ENCODE measurements at regions not wholly inside any gene's neighbourhood (a gene's known extent, or its start where the extent isn't known, plus 50 kb on each side); places are given as distances from the start of the nearest gene placed in this dataset.
A peak's percentile ranks its signal among the peaks of the same experiment; 100 is the strongest.

DNA sequence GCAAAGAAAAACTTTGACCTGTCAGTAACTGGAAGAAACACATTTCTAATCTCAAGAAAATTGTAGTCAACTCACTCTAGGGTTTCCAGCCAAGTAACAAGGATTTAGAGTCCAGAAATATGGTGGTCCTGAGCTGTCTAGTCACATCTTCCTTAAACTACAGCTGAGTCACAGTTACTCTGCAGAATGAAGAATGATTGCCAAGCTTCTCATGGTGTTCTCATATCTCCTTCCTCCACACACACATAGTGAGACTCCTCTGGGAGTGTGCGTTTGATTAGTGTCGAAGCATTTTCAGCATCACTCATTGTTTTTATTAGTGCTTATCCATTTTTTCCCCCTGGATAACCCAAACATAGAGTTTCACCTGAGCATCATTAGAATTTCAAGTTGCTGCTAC is 93.1 kb upstream of the CXCL12 start:
- no peak for DNase-seq

GRCh38 chr10:44478876-44479705 is 94.2 kb upstream of the CXCL12 start:
- DNase-seq = no peak

GRCh38 chr10:44492678-44493077 is 107.8 kb upstream of the CXCL12 start:
- no peak for DNase-seq

GRCh38 chr10:44498222-44498621 is 113.3 kb upstream of the CXCL12 start:
- DNase-seq = no peak

DNA sequence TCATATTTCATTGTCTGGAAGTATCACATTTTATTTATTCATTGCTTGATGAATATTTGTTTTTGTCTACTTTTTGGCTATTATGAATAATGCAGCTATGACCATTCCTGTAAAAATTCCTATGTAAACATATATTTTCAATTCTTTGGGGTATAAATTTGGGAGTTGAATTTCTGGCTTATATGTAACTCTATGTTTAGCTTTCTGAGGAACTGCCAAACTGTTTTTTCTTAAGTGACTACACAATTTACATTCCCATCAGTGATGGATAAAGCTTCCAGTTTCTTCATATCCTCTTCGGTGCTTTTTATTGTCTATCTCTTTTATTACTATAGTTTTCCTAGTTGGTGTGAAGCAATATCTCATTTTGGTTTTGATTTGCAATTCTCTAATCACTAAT is 115.6 kb upstream of the CXCL12 start:
- DNase-seq = no peak

DNA sequence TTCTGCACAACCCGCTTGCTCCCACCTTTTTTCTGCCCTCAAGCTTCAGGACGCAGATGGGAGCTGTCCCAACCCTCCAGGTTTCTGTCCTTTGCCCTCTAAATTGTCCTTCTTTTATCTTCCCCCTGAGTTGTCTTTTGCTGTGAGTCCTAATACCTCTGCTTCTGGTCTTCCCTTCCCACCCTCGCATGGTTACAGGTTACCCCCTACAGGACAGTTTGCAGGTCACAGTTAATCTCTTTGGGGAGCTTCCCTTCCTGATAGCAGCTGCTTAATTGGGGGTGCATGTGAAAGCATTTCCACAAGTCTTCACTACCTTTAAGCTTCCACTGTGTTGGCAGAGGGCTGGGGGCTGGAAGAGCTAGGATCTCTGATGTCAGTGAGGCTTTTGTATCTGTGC is 121.5 kb upstream of the CXCL12 start:
- DNase-seq = no peak

DNA sequence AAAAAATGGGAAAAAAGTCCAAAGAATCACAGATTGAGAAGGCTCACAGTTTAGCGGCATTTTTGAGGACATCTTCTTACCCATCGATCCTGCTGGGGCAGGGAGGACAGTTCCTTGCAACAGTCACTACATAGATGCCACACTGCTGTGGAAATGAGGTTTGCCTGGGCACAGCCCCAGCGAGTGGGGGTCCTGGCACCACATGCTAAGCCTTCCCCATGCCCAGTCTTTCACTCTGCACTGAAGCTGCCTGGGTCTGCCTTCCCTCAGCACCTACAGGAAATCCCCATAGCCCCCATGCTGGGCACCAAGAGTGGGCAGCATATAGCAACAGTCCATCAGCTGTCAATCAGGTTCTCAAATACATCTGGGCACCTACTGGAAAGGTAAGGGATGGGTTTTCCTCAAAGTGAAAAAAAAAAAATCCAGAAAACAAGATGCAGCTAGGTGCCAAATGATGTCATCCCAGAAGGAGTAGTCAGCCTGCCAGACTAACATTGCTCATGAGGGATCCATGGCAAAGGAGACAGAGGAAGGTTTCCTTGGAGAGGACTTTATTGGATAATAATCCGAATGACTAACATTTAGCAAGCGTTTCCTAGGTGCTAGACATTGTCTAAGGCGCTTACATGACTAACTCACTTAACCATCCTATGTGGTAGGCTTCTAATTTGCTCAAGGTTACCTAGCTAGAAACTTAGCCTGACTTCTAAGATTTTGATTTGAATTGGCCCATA is 125.7 kb upstream of the CXCL12 start:
- no peak for DNase-seq

DNA sequence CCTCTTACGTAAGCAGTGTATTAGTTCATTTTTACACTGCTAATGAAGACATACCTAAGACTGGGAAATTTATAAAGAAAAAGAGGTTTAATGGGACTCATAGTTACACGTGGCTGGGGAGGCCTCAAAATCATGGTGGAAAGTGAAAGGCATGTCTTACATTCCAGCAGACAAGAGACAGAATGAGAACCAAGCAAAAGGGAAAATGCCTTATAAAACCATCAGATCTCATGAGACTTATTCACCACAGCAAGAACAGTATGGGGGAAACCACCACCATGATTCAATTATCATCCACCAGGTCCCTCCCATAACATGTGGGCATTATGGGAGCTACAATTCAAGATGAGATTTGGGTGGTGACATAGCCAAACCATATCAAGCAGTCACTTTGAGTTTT is 126.3 kb upstream of the CXCL12 start:
- DNase-seq = no peak

DNA sequence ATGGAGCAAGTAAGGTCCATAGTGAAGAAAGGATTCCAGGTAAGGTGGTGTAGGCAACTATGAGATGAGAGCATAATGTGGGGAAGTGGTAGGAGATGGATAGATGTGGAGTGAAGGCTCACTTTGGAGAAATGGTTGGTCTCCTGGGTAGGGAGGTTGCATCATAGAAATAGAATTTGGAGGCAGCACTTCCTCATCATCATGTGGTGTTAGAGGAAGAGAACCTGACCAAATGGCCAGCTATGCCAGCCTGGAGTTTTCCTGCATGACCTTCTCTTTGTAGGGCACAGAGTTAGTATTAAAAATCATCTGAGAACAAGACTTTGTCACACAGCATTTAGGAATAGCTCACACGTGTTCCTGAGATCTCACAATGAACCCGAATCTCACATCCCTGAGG is 126.7 kb upstream of the CXCL12 start:
- DNase-seq = no peak

- DNase-seq = no peak
Observed at GRCh38 chr10:44512431-44513022, 127.6 kb upstream of the CXCL12 start.

DNA sequence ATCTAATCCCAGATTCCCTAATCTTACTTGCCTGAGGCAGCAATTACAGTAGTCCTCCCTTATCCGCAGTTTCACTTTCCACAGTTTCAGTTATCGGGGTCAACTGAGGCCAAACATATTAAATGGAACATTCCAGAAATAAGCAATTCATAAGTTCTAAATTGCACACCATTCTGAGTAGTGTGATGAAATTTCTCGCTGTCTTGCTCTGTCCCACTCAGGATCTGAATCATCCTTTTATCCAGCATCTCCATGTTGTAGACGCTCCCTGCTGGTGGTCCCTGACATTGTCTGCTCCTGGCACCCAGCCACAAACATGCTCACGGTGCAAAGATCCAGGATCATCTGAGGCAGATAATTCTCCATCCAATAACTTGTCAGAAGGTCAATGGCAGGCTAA is 128.7 kb upstream of the CXCL12 start:
- DNase-seq = no peak

- no peak for DNase-seq
Observed at GRCh38 chr10:44516891-44517290, 132.0 kb upstream of the CXCL12 start.

DNA sequence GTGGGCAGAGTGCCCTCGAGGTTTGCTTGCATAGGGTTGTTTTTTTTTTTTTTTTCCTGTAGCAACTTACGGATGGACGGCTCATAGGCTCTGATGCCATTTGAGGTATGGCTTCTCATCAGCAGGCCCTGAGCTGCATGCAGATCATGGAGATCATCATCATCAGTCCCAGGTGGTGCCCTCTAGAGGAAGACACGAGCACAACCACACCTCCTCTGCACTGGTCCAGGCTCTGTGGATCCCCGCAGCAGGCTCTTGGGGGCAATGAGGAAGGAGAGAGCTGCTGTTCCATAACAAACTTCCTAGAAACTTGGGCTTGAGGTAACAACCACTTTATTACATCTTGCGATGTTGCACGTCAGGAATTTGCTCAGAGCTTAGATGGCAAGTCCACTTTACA is 132.7 kb upstream of the CXCL12 start:
- DNase-seq = no peak

GRCh38 chr10:44519361-44519760 is 134.5 kb upstream of the CXCL12 start:
- DNase-seq = no peak

GRCh38 chr10:44520651-44521050 is 135.8 kb upstream of the CXCL12 start:
- DNase-seq = no peak

DNA sequence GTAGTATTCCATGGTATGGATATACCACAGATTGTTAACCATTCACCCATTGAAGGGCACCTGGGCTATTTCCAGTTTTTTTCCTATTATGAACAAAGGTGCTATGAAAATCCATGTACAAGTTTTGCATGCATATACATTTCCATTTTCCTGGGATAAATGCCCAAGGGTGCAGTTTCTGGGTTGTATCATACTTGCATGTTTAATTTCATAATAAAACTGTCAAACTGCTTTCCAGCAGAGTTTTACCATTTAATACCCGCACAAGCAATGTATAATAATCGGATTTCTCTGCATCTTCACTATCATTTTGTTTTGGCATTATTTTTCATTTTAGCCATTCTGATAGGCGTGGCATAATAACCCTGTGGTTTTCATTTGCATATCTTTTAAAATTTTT is 154.3 kb upstream of the CXCL12 start:
- no peak for DNase-seq

DNA sequence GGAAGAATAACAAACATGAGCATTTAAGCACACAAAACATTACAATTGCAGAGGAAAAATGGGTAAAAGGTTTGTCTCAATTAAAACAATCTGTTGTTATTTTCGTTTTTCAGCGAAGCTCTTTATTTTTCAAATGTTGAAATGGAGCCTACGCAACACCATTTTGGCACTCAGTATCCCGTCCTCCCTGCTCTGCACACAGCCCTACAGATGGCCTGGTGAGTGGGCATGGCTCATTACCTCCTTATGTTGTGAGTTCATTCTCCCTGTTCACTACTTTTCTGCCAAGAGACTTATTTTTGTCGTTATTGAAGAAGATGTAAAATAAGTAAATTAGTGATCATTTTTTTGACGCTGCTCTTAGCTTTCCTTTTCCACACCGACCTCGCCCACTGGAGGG is 167.8 kb upstream of the CXCL12 start:
- no peak for DNase-seq

GRCh38 chr10:44557596-44558191 is 172.8 kb upstream of the CXCL12 start:
- peak; percentile 21 for DNase-seq

GRCh38 chr10:44558521-44558920 is 173.6 kb upstream of the CXCL12 start:
- DNase-seq = no peak

DNA sequence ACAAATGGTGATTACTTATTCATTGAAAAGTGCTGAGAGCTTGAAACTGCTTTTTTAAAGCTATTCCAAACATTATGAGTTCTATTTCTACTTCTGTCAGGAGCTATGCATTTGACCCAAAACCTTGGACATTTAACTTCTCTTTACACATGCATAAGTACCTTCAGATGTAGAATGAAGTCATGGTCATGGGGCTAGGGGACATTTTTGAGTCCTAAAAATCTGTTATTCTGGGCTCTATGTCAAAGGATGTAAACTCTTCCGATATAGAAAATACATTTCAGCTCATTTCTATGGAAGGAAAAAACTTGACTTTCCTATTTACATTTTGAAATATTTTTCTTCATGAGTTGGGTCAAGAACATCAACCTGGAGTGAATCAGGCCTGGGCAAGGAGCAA is 179.5 kb upstream of the CXCL12 start:
- DNase-seq = no peak

- DNase-seq = no peak
Observed at GRCh38 chr10:44564790-44565189, 179.9 kb upstream of the CXCL12 start.

GRCh38 chr10:44566786-44567185 is 181.9 kb upstream of the CXCL12 start:
- no peak for DNase-seq

- no peak for DNase-seq
Observed at GRCh38 chr10:44567471-44567870, 182.6 kb upstream of the CXCL12 start.
